ENCODE measurements at regions not wholly inside any gene's neighbourhood (a gene's known extent, or its start where the extent isn't known, plus 50 kb on each side); places are given as distances from the start of the nearest gene placed in this dataset.

GRCh38 chr5:145543968-145544367 is 291.2 kb downstream of the PRELID2 start:
- Histone ChIP-seq H3K9me3 (no peaks in the 10 kb centered on the region), H3K27ac (no peak overlapping the region)

GRCh38 chr5:145540375-145540774 is 294.8 kb downstream of the PRELID2 start:
- Histone ChIP-seq H3K27me3 (no peaks in the 10 kb centered on the region), H3K9me3 (peaks cover 0 to 5% (median 0%) of the 10 kb centered on the region in 3 donors), H3K4me1 (peaks cover 0 to 7% (median 0%) of the 10 kb centered on the region in 3 donors), H3K36me3 (no peaks in the 10 kb centered on the region), H3K27ac (peak overlapping the region in 1 of 4 donors; percentile 18), H3K4me3 (no peak overlapping the region)
- WGBS, 2 donors = 33 to 75% methylated on average over 1 of the region's 1 CpG
- TF ChIP-seq POLR2A (IDR thresholded peaks at IDR 0.05) (no peak), CTCF (IDR thresholded peaks at IDR 0.05) (no peak)
- DNase-seq = no peak
- intact Hi-C loops (cut with DNase I) = no loop called here

More at GRCh38 chr5:145543968-145544367, 291.2 kb downstream of the PRELID2 start:
- Histone ChIP-seq H3K36me3 (no peaks in the 10 kb centered on the region), H3K27me3 (no peaks in the 10 kb centered on the region), H3K4me3 (no peak overlapping the region), H3K4me1 (peaks cover 0 to 7% (median 0%) of the 10 kb centered on the region in 3 donors)
- DNase-seq = no peak
- no peak for TF ChIP-seq CTCF (IDR thresholded peaks at IDR 0.05)
- no peak for TF ChIP-seq POLR2A (IDR thresholded peaks at IDR 0.05)
- 79 to 88% methylated on average over 3 of the region's 3 CpGs for WGBS, 2 donors
- intact Hi-C loops (cut with DNase I) = no loop called here

- no peaks in the 10 kb centered on the region for H3K36me3 ChIP-seq
- intact Hi-C loops (cut with DNase I) = no loop called here
- peaks cover 0 to 7% (median 0%) of the 10 kb centered on the region in 3 donors for H3K4me1 ChIP-seq
- H3K27me3 ChIP-seq = no peaks in the 10 kb centered on the region
- no peak overlapping the region for H3K4me3 ChIP-seq
- no peak for TF ChIP-seq CTCF (IDR thresholded peaks at IDR 0.05)
- no peak for TF ChIP-seq POLR2A (IDR thresholded peaks at IDR 0.05)
- peaks cover 0 to 5% (median 0%) of the 10 kb centered on the region in 3 donors for H3K9me3 ChIP-seq
- H3K27ac ChIP-seq = no peak overlapping the region
- WGBS, 2 donors = 76 to 87% methylated on average over 2 of the region's 2 CpGs
- DNase-seq = no peak
Measured at GRCh38 chr5:145539201-145539600, 295.9 kb downstream of the PRELID2 start.

GRCh38 chr5:145536133-145536532 is 299.0 kb downstream of the PRELID2 start:
- Histone ChIP-seq H3K27ac (no peak overlapping the region), H3K27me3 (no peaks in the 10 kb centered on the region), H3K36me3 (no peaks in the 10 kb centered on the region), H3K9me3 (peaks cover 0 to 5% (median 0%) of the 10 kb centered on the region in 3 donors), H3K4me1 (peaks cover 0 to 27% (median 7%) of the 10 kb centered on the region in 3 donors), H3K4me3 (no peak overlapping the region)
- DNase-seq = no peak
- WGBS, 2 donors = 57 to 83% methylated on average over 4 of the region's 4 CpGs
- intact Hi-C loops (cut with DNase I) = no loop called here
- no peak for TF ChIP-seq POLR2A (IDR thresholded peaks at IDR 0.05)
- no peak for TF ChIP-seq CTCF (IDR thresholded peaks at IDR 0.05)

- TF ChIP-seq POLR2A (IDR thresholded peaks at IDR 0.05) (no peak), CTCF (IDR thresholded peaks at IDR 0.05) (no peak)
- no peak for DNase-seq
- peak overlapping the region in 3 of 4 donors; percentile 51 to 62 (median 60) for H3K27ac ChIP-seq
- H3K4me3 ChIP-seq = no peak overlapping the region
- H3K27me3 ChIP-seq = no peaks in the 10 kb centered on the region
- H3K9me3 ChIP-seq = no peaks in the 10 kb centered on the region
- WGBS, 2 donors = 9 to 36% methylated on average over 5 of the region's 5 CpGs
- H3K36me3 ChIP-seq = no peaks in the 10 kb centered on the region
- H3K4me1 ChIP-seq = peaks cover 0 to 28% (median 7%) of the 10 kb centered on the region in 3 donors
- intact Hi-C loops (cut with DNase I) = no loop called here
Measured at GRCh38 chr5:145531038-145531734, 304.0 kb downstream of the PRELID2 start.

All from esophagus squamous epithelium (tissue), 5 donors.